Brain microvascular endothelial cell (primary cell): ENCODE measurements at regions not wholly inside any gene's neighbourhood (a gene's known extent, or its start where the extent isn't known, plus 50 kb on each side); places are given as distances from the start of the nearest gene placed in this dataset.
"Not testable (repeated sequence)": the region's sequence is repeated elsewhere in the genome, so short reads cannot be mapped to it uniquely, and the experiment has no call there.

Experiments
- DNase-seq: peaks from one replicate; pipeline ENCODE4 v3.0.0-alpha.2; 2020
- H3K27ac ChIP-seq: fragments of 250-450 bp; sonication (Bioruptor Pico); 2 replicates; pipeline ENCODE4 v1.5.1; 2020; ENCODE audit warnings: mild to moderate bottlenecking, moderate library complexity
- H3K27me3 ChIP-seq: fragments of 250-450 bp; sonication (Bioruptor Pico); replicated peaks from 2 replicates; pipeline ENCODE4 v1.5.1; 2020; ENCODE audit warnings: mild to moderate bottlenecking
- H3K36me3 ChIP-seq: fragments of 250-450 bp; sonication (Bioruptor Pico); replicated peaks from 2 replicates; pipeline ENCODE4 v1.5.1; 2020; ENCODE audit warnings: mild to moderate bottlenecking
- H3K4me3 ChIP-seq: 2 replicates; pipeline ENCODE4 v1.5.1; 2011; ENCODE audit warnings: low read depth, mild to moderate bottlenecking, control low read depth, low read length, moderate library complexity
- in situ Hi-C: cut with HindIII; loops from 2 replicates; pipeline ENCODE4 v1.10.0; 2017; ENCODE audit warnings: low sequenced_read_pairs, low pct_ligation_motif_present
- TF ChIP-seq, protein P1 (sequence below): IDR thresholded peaks from 2 replicates; pipeline ENCODE4 v1.5.1; 2011; ENCODE audit warnings: low read depth, mild to moderate bottlenecking, moderate library complexity, low read length, control low read depth, inconsistent platforms; ENCODE audit errors: missing control alignments

- Histone ChIP-seq H3K4me3 (no peak overlapping the region), H3K36me3 (no peaks in the 10 kb centered on the region), H3K27me3 (no peaks in the 10 kb centered on the region), H3K27ac (no peak overlapping the region)
- TF ChIP-seq, protein P1, sequence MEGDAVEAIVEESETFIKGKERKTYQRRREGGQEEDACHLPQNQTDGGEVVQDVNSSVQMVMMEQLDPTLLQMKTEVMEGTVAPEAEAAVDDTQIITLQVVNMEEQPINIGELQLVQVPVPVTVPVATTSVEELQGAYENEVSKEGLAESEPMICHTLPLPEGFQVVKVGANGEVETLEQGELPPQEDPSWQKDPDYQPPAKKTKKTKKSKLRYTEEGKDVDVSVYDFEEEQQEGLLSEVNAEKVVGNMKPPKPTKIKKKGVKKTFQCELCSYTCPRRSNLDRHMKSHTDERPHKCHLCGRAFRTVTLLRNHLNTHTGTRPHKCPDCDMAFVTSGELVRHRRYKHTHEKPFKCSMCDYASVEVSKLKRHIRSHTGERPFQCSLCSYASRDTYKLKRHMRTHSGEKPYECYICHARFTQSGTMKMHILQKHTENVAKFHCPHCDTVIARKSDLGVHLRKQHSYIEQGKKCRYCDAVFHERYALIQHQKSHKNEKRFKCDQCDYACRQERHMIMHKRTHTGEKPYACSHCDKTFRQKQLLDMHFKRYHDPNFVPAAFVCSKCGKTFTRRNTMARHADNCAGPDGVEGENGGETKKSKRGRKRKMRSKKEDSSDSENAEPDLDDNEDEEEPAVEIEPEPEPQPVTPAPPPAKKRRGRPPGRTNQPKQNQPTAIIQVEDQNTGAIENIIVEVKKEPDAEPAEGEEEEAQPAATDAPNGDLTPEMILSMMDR = no peak
- no peak for DNase-seq
- in situ Hi-C loops = no loop called here
Observed at GRCh38 chr20:43328697-43329096, 129.0 kb upstream of the SRSF6 start.

- in situ Hi-C loops, DNase-seq, H3K36me3 ChIP-seq, H3K27ac ChIP-seq, H3K4me3 ChIP-seq, H3K27me3 ChIP-seq: not testable (repeated sequence)
Observed at GRCh38 chr20:43327234-43327633, 130.5 kb upstream of the SRSF6 start.

DNA sequence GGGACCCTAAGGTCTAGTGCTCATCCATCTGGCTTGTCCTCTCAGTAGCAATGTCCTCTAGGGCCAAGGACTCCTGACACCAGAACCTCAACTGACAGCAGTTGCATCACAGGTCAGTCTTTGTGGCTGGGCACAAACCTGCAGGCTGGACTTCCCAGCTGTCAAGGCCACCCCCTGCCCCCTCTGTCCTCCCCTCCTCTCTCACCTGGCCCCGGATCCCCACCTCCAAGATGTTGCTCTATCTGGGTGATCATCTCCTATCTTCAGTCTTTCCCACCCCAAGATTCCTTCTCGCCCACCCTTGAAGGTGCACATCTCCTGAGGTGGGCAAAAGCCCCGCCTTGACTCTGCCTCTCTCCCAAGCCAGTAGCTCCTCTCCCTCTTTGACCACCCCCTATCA is 131.8 kb upstream of the SRSF6 start:
- in situ Hi-C loops = no loop called here

GRCh38 chr20:43323592-43323991 is 133.9 kb upstream of the PTPRT start:
- TF ChIP-seq, protein P1 = no peak
- Histone ChIP-seq H3K27ac (no peak overlapping the region), H3K36me3 (no peaks in the 10 kb centered on the region), H3K27me3 (no peaks in the 10 kb centered on the region), H3K4me3 (no peak overlapping the region)
- in situ Hi-C loops = no loop called here
- no peak for DNase-seq

More for the DNA sequence above, 131.8 kb upstream of the SRSF6 start:
- Histone ChIP-seq H3K36me3 (no peaks in the 10 kb centered on the region), H3K4me3 (no peak overlapping the region), H3K27me3 (no peaks in the 10 kb centered on the region), H3K27ac (no peak overlapping the region)
- TF ChIP-seq, protein P1 = no peak
- no peak for DNase-seq

DNA sequence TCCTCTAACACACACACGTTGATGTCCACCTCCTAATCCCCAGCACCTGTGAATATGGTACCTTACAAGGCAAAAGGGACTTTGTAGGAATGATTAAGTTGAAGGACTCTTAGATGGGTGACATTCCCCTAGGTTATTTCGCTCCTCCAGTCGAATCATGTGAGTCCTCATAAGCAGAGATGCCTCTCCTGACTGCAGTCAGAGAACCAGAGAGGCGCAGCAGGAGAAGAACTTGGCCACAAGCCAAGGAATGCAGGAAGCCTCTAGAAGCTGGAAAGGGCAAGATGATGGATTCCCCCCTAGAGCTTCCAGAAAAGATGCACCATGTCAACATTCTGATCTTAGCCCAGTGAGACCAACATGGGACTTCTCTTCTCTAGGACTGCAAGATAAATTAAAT is 133.1 kb upstream of the PTPRT start:
- in situ Hi-C loops = no loop called here
- Histone ChIP-seq H3K4me3 (no peak overlapping the region), H3K27me3 (no peaks in the 10 kb centered on the region), H3K27ac (no peak overlapping the region), H3K36me3 (no peaks in the 10 kb centered on the region)
- TF ChIP-seq, protein P1 = no peak
- DNase-seq = no peak

DNA sequence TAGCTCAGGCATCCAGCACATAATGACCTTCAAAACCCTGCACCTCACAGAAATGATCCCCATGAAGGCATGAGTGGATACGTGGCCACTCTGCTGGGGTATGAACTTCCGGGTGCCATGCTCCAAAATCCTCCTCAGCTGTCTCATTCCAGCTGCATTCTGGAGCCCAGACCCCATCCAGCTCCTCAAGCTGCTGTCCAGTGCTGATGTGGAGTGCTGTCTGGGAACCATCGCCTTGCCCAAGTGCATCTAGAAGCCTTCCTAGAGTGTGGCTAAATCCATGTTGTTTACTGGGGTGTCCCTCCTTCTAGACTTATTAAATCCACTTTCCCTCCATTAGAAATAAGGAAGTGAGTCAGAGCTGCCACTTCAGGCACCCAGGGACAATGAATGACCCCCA is 130.8 kb upstream of the PTPRT start:
- Histone ChIP-seq H3K27ac (no peak overlapping the region), H3K4me3 (no peak overlapping the region), H3K36me3 (no peaks in the 10 kb centered on the region), H3K27me3 (no peaks in the 10 kb centered on the region)
- DNase-seq = no peak
- TF ChIP-seq, protein P1 = no peak
- in situ Hi-C loops = no loop called here
